Astrocyte (in vitro differentiated cells and primary cell): ENCODE measurements at regions not wholly inside any gene's neighbourhood (a gene's known extent, or its start where the extent isn't known, plus 50 kb on each side); places are given as distances from the start of the nearest gene placed in this dataset.

Experiments
- DNase-seq: peaks from one replicate; pipeline ENCODE4 v3.0.0-alpha.2; 2010; ENCODE audit warnings: low read depth
- FAIRE-seq: peaks from 2 replicates; lab custom pipeline; 2011; peaks lifted over from hg19 to GRCh38; lab: Jason Lieb, UNC
- H2AFZ ChIP-seq: 2 replicates; pipeline ENCODE4 v1.6.0; 2012; ENCODE audit warnings: low read depth, low read length, inconsistent platforms
- H3K27ac ChIP-seq: 2 replicates; pipeline ENCODE4 v1.5.1; 2011; ENCODE audit warnings: low read depth, low read length, inconsistent platforms
- H3K27me3 ChIP-seq: 2 replicates; pipeline ENCODE4 v1.6.0; 2011; ENCODE audit warnings: low read length, inconsistent platforms; ENCODE audit not compliant: insufficient read depth
- H3K36me3 ChIP-seq: 2 replicates; pipeline ENCODE4 v1.5.1; 2011; ENCODE audit warnings: low read length, inconsistent platforms; ENCODE audit not compliant: insufficient read depth
- H3K4me1 ChIP-seq: 2 replicates; pipeline ENCODE4 v1.5.1; 2011; ENCODE audit warnings: low read length, inconsistent platforms; ENCODE audit not compliant: insufficient read depth
- H3K4me2 ChIP-seq: 2 replicates; pipeline ENCODE4 v1.6.0; 2012; ENCODE audit warnings: low read length, inconsistent platforms
- H3K4me3 ChIP-seq: 2 replicates; pipeline ENCODE4 v1.5.1; 2011; ENCODE audit warnings: low read depth, mild to moderate bottlenecking, low read length, inconsistent platforms; ENCODE audit not compliant: insufficient read depth
- H3K79me2 ChIP-seq: 2 replicates; pipeline ENCODE4 v1.6.0; 2012; ENCODE audit warnings: mild to moderate bottlenecking, low read length, inconsistent platforms; ENCODE audit not compliant: insufficient read depth
- H3K9ac ChIP-seq: 2 replicates; pipeline ENCODE4 v1.6.0; 2012; ENCODE audit warnings: mild to moderate bottlenecking, low read length, inconsistent platforms
- H3K9me3 ChIP-seq: 2 replicates; pipeline ENCODE4 v1.5.1; 2012; ENCODE audit warnings: low read depth, mild to moderate bottlenecking, low read length, inconsistent platforms; ENCODE audit not compliant: insufficient read depth
- H4K20me1 ChIP-seq: 2 replicates; pipeline ENCODE4 v1.6.0; 2012; ENCODE audit warnings: low read length, inconsistent platforms; ENCODE audit not compliant: insufficient read depth
- H3K27ac Mint-ChIP-seq: one replicate; pipeline ENCODE4 v1.8.0; 2021; ENCODE audit warnings: mild to moderate bottlenecking, mixed read lengths; ENCODE audit not compliant: unreplicated experiment
- H3K27me3 Mint-ChIP-seq: one replicate; pipeline ENCODE4 v1.8.0; 2021; ENCODE audit warnings: low read depth, mixed read lengths; ENCODE audit not compliant: unreplicated experiment
- H3K36me3 Mint-ChIP-seq: one replicate; pipeline ENCODE4 v1.8.0; 2021; ENCODE audit warnings: low read depth, mixed read lengths; ENCODE audit not compliant: unreplicated experiment
- H3K4me1 Mint-ChIP-seq: one replicate; pipeline ENCODE4 v1.8.0; 2021; ENCODE audit warnings: low read depth, mixed read lengths; ENCODE audit not compliant: unreplicated experiment
- H3K4me3 Mint-ChIP-seq: one replicate; pipeline ENCODE4 v1.8.0; 2021; ENCODE audit warnings: mild to moderate bottlenecking, moderate library complexity, mixed read lengths; ENCODE audit not compliant: unreplicated experiment
- H3K9me3 Mint-ChIP-seq: one replicate; pipeline ENCODE4 v1.8.0; 2021; ENCODE audit warnings: mild to moderate bottlenecking, mixed read lengths; ENCODE audit not compliant: unreplicated experiment
- EZH2 ChIP-seq: IDR thresholded peaks from 2 replicates; pipeline ENCODE4 v1.6.1; 2012; ENCODE audit warnings: mild to moderate bottlenecking, low read length, inconsistent platforms; ENCODE audit not compliant: insufficient read depth
- TF ChIP-seq, protein P1 (sequence below): IDR thresholded peaks from 2 replicates; pipeline ENCODE4 v1.5.1; 2011; ENCODE audit warnings: low read depth, mild to moderate bottlenecking, inconsistent platforms, low read length, moderate library complexity; ENCODE audit not compliant: insufficient read depth

DNA sequence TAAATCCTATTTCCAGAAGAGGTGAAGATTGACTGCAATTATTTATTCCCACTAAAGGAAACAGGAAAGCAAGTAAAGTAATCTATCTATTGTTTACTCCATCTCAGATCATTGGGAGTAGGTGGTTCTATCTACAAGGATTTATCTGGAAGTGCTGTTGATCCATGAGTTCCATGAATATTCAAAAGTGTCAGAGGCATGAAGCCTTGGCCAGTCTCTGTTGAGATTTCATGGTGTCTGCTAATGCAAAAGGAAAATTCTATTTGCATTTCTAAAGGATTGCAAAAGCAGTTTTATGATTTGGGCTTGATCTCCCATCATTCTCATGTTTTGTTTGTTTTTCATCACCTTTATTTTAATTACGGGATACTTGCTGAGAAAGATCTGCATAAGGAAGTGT lies 102.4 kb upstream of the ST6GAL2 start:
- H3K27ac ChIP-seq = no peak overlapping the region
- H3K4me2 ChIP-seq = no peak overlapping the region
- H3K4me1 ChIP-seq = peaks cover 19% of the 10 kb centered on the region
- peak overlapping the region; percentile 64 for H3K27ac Mint-ChIP-seq
- no peak for TF ChIP-seq EZH2
- TF ChIP-seq, protein P1, sequence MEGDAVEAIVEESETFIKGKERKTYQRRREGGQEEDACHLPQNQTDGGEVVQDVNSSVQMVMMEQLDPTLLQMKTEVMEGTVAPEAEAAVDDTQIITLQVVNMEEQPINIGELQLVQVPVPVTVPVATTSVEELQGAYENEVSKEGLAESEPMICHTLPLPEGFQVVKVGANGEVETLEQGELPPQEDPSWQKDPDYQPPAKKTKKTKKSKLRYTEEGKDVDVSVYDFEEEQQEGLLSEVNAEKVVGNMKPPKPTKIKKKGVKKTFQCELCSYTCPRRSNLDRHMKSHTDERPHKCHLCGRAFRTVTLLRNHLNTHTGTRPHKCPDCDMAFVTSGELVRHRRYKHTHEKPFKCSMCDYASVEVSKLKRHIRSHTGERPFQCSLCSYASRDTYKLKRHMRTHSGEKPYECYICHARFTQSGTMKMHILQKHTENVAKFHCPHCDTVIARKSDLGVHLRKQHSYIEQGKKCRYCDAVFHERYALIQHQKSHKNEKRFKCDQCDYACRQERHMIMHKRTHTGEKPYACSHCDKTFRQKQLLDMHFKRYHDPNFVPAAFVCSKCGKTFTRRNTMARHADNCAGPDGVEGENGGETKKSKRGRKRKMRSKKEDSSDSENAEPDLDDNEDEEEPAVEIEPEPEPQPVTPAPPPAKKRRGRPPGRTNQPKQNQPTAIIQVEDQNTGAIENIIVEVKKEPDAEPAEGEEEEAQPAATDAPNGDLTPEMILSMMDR = no peak
- H3K36me3 ChIP-seq = no peaks in the 10 kb centered on the region
- DNase-seq = no peak
- no peak overlapping the region for H3K9ac ChIP-seq
- no peaks in the 10 kb centered on the region for H4K20me1 ChIP-seq
- H2AFZ ChIP-seq = no peak overlapping the region
- no peaks in the 10 kb centered on the region for H3K27me3 Mint-ChIP-seq
- H3K27me3 ChIP-seq = peaks cover 2% of the 10 kb centered on the region
- FAIRE-seq = no peak
- H3K4me3 ChIP-seq = no peak overlapping the region
- peaks cover 2% of the 10 kb centered on the region for H3K36me3 Mint-ChIP-seq
- no peaks in the 10 kb centered on the region for H3K79me2 ChIP-seq
- H3K9me3 Mint-ChIP-seq = peaks cover 10% of the 10 kb centered on the region
- H3K9me3 ChIP-seq = no peaks in the 10 kb centered on the region
- H3K4me1 Mint-ChIP-seq = peaks cover 38% of the 10 kb centered on the region
- no peak overlapping the region for H3K4me3 Mint-ChIP-seq

- Histone ChIP-seq H3K27ac (peak overlapping the region; percentile 74), H3K9me3 (no peaks in the 10 kb centered on the region), H3K4me1 (peaks cover 14% of the 10 kb centered on the region), H2AFZ (no peak overlapping the region), H3K27me3 (peaks cover 2% of the 10 kb centered on the region), H3K4me2 (peak overlapping the region; percentile 32), H3K9ac (peak overlapping the region; percentile 25), H3K36me3 (no peaks in the 10 kb centered on the region), H3K4me3 (no peak overlapping the region), H3K79me2 (no peaks in the 10 kb centered on the region), H4K20me1 (no peaks in the 10 kb centered on the region)
- Mint-ChIP-seq H3K4me3 (no peak overlapping the region), H3K36me3 (peaks cover 2% of the 10 kb centered on the region), H3K4me1 (peaks cover 38% of the 10 kb centered on the region), H3K9me3 (peaks cover 5% of the 10 kb centered on the region), H3K27ac (peak overlapping the region; percentile 80), H3K27me3 (no peaks in the 10 kb centered on the region)
- FAIRE-seq (peak; percentile 83), DNase-seq (peak; percentile 90)
- no peak for TF ChIP-seq EZH2
- TF ChIP-seq, protein P1 = no peak
Observed at GRCh38 chr2:106990297-106990696, 104.3 kb upstream of the ST6GAL2 start.

GRCh38 chr2:106991866-106992265 lies 105.9 kb upstream of the ST6GAL2 start:
- Histone ChIP-seq H3K9me3 (no peaks in the 10 kb centered on the region), H4K20me1 (no peaks in the 10 kb centered on the region), H3K4me2 (no peak overlapping the region), H3K36me3 (no peaks in the 10 kb centered on the region), H2AFZ (no peak overlapping the region), H3K27me3 (peaks cover 2% of the 10 kb centered on the region), H3K9ac (no peak overlapping the region), H3K4me1 (peaks cover 22% of the 10 kb centered on the region), H3K27ac (no peak overlapping the region), H3K79me2 (no peaks in the 10 kb centered on the region), H3K4me3 (no peak overlapping the region)
- peaks cover 4% of the 10 kb centered on the region for H3K36me3 Mint-ChIP-seq
- TF ChIP-seq, protein P1 = no peak
- TF ChIP-seq EZH2 = no peak
- H3K4me1 Mint-ChIP-seq = peaks cover 32% of the 10 kb centered on the region
- H3K27ac Mint-ChIP-seq = peak overlapping the region; percentile 80
- H3K4me3 Mint-ChIP-seq = no peak overlapping the region
- no peaks in the 10 kb centered on the region for H3K27me3 Mint-ChIP-seq
- H3K9me3 Mint-ChIP-seq = peaks cover 5% of the 10 kb centered on the region
- DNase-seq = no peak
- no peak for FAIRE-seq
